AG04450 (cell line): ENCODE measurements at regions not wholly inside any gene's neighbourhood (a gene's known extent, or its start where the extent isn't known, plus 50 kb on each side); places are given as distances from the start of the nearest gene placed in this dataset.

Source experiments
- CTCF ChIA-PET: fragments of 300-600, 350-600 bp; formaldehyde crosslinking; extraction: SDS; loops from one replicate; lab custom pipeline; 2022; ENCODE audit warnings: antibody characterized with exemption, inconsistent platforms; lab: Charles Lee
- POLR2A ChIA-PET: fragments of 350-600 bp; formaldehyde crosslinking; extraction: SDS; loops from one replicate; lab custom pipeline; 2021; ENCODE audit warnings: antibody characterized with exemption, inconsistent platforms; lab: Yijun Ruan, JAX
- DNase-seq: peaks from one replicate; pipeline ENCODE4 v3.0.0-alpha.2; 2011; ENCODE audit warnings: low read depth, low spot score
- H3K27ac ChIP-seq: one replicate; pipeline ENCODE4 v1.5.1; 2012; ENCODE audit warnings: low read depth, low read length, control low read depth
- H3K27me3 ChIP-seq: one replicate; pipeline ENCODE4 v1.6.0; 2012; ENCODE audit warnings: low read length; ENCODE audit not compliant: control insufficient read depth, insufficient read depth
- H3K4me3 ChIP-seq: 2 replicates; pipeline ENCODE4 v1.5.1; 2011; ENCODE audit warnings: mild to moderate bottlenecking, low read depth, low read length, control low read depth
- H3K9me3 ChIP-seq: 2 replicates; pipeline ENCODE4 v1.5.1; 2012; ENCODE audit warnings: low read length; ENCODE audit not compliant: control insufficient read depth, insufficient read depth
- CTCF ChIP-seq: IDR thresholded peaks from 2 replicates; pipeline ENCODE4 v1.5.1; 2011; ENCODE audit warnings: low read depth, low read length, control low read depth, inconsistent platforms

GRCh38 chr7:85770332-85770731 lies 583.5 kb upstream of the SEMA3D start:
- Histone ChIP-seq H3K4me3 (no peak overlapping the region), H3K27me3 (no peaks in the 10 kb centered on the region), H3K9me3 (no peaks in the 10 kb centered on the region), H3K27ac (no peak overlapping the region)
- no peak for DNase-seq
- TF ChIP-seq CTCF: no peak
- POLR2A ChIA-PET: no interaction called here
- CTCF ChIA-PET: no interaction called here

- ChIA-PET POLR2A (no interaction called here), CTCF (no interaction called here)
- TF ChIP-seq CTCF: no peak
- no peak overlapping the region for H3K4me3 ChIP-seq
- no peaks in the 10 kb centered on the region for H3K9me3 ChIP-seq
- H3K27me3 ChIP-seq: no peaks in the 10 kb centered on the region
- DNase-seq: no peak
- H3K27ac ChIP-seq: no peak overlapping the region
Observed at GRCh38 chr7:85765698-85766298, 578.9 kb upstream of the SEMA3D start.

- POLR2A ChIA-PET: no interaction called here
- DNase-seq: no peak
- no peaks in the 10 kb centered on the region for H3K9me3 ChIP-seq
- CTCF ChIA-PET: no interaction called here
- no peak for TF ChIP-seq CTCF
- no peaks in the 10 kb centered on the region for H3K27me3 ChIP-seq
- no peak overlapping the region for H3K27ac ChIP-seq
- no peak overlapping the region for H3K4me3 ChIP-seq
Observed at GRCh38 chr7:85764034-85764433, 577.2 kb upstream of the SEMA3D start.

- H3K27ac ChIP-seq: no peak overlapping the region
- H3K9me3 ChIP-seq: no peaks in the 10 kb centered on the region
- no peak for TF ChIP-seq CTCF
- ChIA-PET CTCF (no interaction called here), POLR2A (no interaction called here)
- DNase-seq: no peak
- no peaks in the 10 kb centered on the region for H3K27me3 ChIP-seq
- no peak overlapping the region for H3K4me3 ChIP-seq
Observed at GRCh38 chr7:85757348-85757747, 570.5 kb upstream of the SEMA3D start.

- Histone ChIP-seq H3K9me3 (peaks cover 5% of the 10 kb centered on the region; the same call in 1 of the 2 replicates), H3K4me3 (no peak overlapping the region), H3K27me3 (no peaks in the 10 kb centered on the region), H3K27ac (no peak overlapping the region)
- CTCF ChIA-PET: interaction anchor here (0.6 to 2.0 kb wide), 15 partner anchors 12 to 720 kb away, joined by 3 to 22 read pairs (median 5); partner anchors contain the start of gene SEMA3D
- POLR2A ChIA-PET: no interaction called here
- TF ChIP-seq CTCF: peak; percentile 92
- DNase-seq: no peak
Observed at GRCh38 chr7:85750454-85750949, 563.6 kb upstream of the SEMA3D start.
